OCI-LY1 (cell line): ENCODE measurements at regions not wholly inside any gene's neighbourhood (a gene's known extent, or its start where the extent isn't known, plus 50 kb on each side); places are given as distances from the start of the nearest gene placed in this dataset.

Experiments
- H2AFZ ChIP-seq: fragments of 200-600 bp; sonication (generic), shearing (Covaris generic); 2 replicates; pipeline ENCODE4 v1.6.0; 2014; ENCODE audit warnings: antibody characterized with exemption, mild to moderate bottlenecking, low read length
- H3F3A ChIP-seq: fragments of 200-600 bp; sonication (generic), shearing (Covaris generic); 2 replicates; pipeline ENCODE4 v1.6.0; 2014; ENCODE audit warnings: mild to moderate bottlenecking, antibody characterized with exemption, low read length, moderate library complexity; ENCODE audit not compliant: insufficient read depth
- H3K27ac ChIP-seq: fragments of 200-600 bp; sonication (generic); 2 replicates; pipeline ENCODE4 v1.5.1; 2014; ENCODE audit warnings: low read length, mixed run types, mild to moderate bottlenecking, low read depth; ENCODE audit not compliant: poor library complexity, severe bottlenecking
- H3K27me3 ChIP-seq: fragments of 200-600 bp; sonication (generic); 2 replicates; pipeline ENCODE4 v1.6.0; 2014; ENCODE audit warnings: antibody characterized with exemption, mild to moderate bottlenecking, low read length, moderate library complexity; ENCODE audit not compliant: insufficient read depth
- H3K36me3 ChIP-seq: fragments of 200-600 bp; sonication (generic); 2 replicates; pipeline ENCODE4 v1.6.1; 2014; ENCODE audit warnings: mild to moderate bottlenecking, antibody characterized with exemption, low read length, moderate library complexity, mixed read lengths; ENCODE audit not compliant: insufficient read depth
- H3K4me1 ChIP-seq: fragments of 200-600 bp; sonication (generic); 2 replicates; pipeline ENCODE4 v1.5.1; 2014; ENCODE audit warnings: mild to moderate bottlenecking, low read length, moderate library complexity; ENCODE audit not compliant: insufficient read depth, severe bottlenecking
- H3K4me2 ChIP-seq: fragments of 200-600 bp; sonication (generic), shearing (Covaris generic); 2 replicates; pipeline ENCODE4 v1.6.1; 2014; ENCODE audit warnings: low read length
- H3K4me3 ChIP-seq: fragments of 200-600 bp; sonication (generic); 2 replicates; pipeline ENCODE4 v1.5.1; 2014; ENCODE audit warnings: low read length, low read depth, mild to moderate bottlenecking, mixed read lengths; ENCODE audit not compliant: poor library complexity, severe bottlenecking
- H3K79me2 ChIP-seq: fragments of 200-600 bp; shearing (Covaris generic); 2 replicates; pipeline ENCODE4 v1.6.1; 2016; ENCODE audit warnings: mixed run types, low read length, mixed read lengths; ENCODE audit not compliant: insufficient read depth
- H3K9ac ChIP-seq: fragments of 200-600 bp; sonication (generic), shearing (Covaris generic); 2 replicates; pipeline ENCODE4 v1.6.1; 2014; ENCODE audit warnings: mild to moderate bottlenecking, low read length, mixed read lengths
- H3K9me2 ChIP-seq: fragments of 200-600 bp; sonication (generic), shearing (Covaris generic); 2 replicates; pipeline ENCODE4 v1.6.1; 2014; ENCODE audit warnings: low read depth, mild to moderate bottlenecking, low read length, mixed read lengths
- H3K9me3 ChIP-seq: fragments of 200-600 bp; shearing (Covaris generic); 2 replicates; pipeline ENCODE4 v1.6.1; 2014; ENCODE audit warnings: low read length, mixed read lengths
- H4K20me1 ChIP-seq: fragments of 200-600 bp; sonication (generic), shearing (Covaris generic); 2 replicates; pipeline ENCODE4 v1.6.0; 2016; ENCODE audit warnings: mild to moderate bottlenecking, low read length; ENCODE audit not compliant: insufficient read depth
- EZH2 ChIP-seq: fragments of 200-600 bp; sonication (generic), shearing (Covaris generic); IDR thresholded peaks from 2 replicates; pipeline ENCODE4 v1.8.0; 2017; ENCODE audit warnings: borderline replicate concordance, mixed run types, mild to moderate bottlenecking, antibody characterized with exemption, low read length, moderate library complexity, mixed read lengths
- TF ChIP-seq, protein P1 (sequence below): fragments of 200-600 bp; sonication (generic), shearing (Covaris generic); IDR thresholded peaks from 2 replicates; pipeline ENCODE4 v1.5.1; 2017; ENCODE audit warnings: mild to moderate bottlenecking, antibody characterized with exemption, low read length, moderate library complexity, mixed read lengths

- Histone ChIP-seq H3K4me3 (no peak overlapping the region), H3K36me3 (no peaks in the 10 kb centered on the region), H2AFZ (no peak overlapping the region), H3F3A (no peaks in the 10 kb centered on the region), H3K9me2 (no peaks in the 10 kb centered on the region), H3K27ac (no peak overlapping the region), H3K27me3 (no peaks in the 10 kb centered on the region), H3K4me2 (no peak overlapping the region), H3K9ac (no peak overlapping the region), H3K9me3 (no peaks in the 10 kb centered on the region), H3K4me1 (no peaks in the 10 kb centered on the region), H3K79me2 (no peaks in the 10 kb centered on the region), H4K20me1 (no peaks in the 10 kb centered on the region)
- TF ChIP-seq EZH2: no peak
Observed at GRCh38 chr17:56694825-56695224, 101.3 kb downstream of the NOG start.

GRCh38 chr17:56697190-56697589 is 103.7 kb downstream of the NOG start:
- Histone ChIP-seq H3K9me2 (no peaks in the 10 kb centered on the region), H3K9ac (no peak overlapping the region), H3K27me3 (0 out of 2 replicates have a peak, but pooled peaks cover 4% of the 10 kb centered on the region), H3F3A (no peaks in the 10 kb centered on the region), H3K9me3 (no peaks in the 10 kb centered on the region), H2AFZ (no peak overlapping the region), H3K4me2 (no peak overlapping the region), H3K27ac (no peak overlapping the region), H3K4me1 (no peaks in the 10 kb centered on the region), H3K79me2 (no peaks in the 10 kb centered on the region), H4K20me1 (no peaks in the 10 kb centered on the region), H3K36me3 (no peaks in the 10 kb centered on the region), H3K4me3 (no peak overlapping the region)
- no peak for TF ChIP-seq EZH2
- TF ChIP-seq, protein P1, sequence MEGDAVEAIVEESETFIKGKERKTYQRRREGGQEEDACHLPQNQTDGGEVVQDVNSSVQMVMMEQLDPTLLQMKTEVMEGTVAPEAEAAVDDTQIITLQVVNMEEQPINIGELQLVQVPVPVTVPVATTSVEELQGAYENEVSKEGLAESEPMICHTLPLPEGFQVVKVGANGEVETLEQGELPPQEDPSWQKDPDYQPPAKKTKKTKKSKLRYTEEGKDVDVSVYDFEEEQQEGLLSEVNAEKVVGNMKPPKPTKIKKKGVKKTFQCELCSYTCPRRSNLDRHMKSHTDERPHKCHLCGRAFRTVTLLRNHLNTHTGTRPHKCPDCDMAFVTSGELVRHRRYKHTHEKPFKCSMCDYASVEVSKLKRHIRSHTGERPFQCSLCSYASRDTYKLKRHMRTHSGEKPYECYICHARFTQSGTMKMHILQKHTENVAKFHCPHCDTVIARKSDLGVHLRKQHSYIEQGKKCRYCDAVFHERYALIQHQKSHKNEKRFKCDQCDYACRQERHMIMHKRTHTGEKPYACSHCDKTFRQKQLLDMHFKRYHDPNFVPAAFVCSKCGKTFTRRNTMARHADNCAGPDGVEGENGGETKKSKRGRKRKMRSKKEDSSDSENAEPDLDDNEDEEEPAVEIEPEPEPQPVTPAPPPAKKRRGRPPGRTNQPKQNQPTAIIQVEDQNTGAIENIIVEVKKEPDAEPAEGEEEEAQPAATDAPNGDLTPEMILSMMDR: no peak

DNA sequence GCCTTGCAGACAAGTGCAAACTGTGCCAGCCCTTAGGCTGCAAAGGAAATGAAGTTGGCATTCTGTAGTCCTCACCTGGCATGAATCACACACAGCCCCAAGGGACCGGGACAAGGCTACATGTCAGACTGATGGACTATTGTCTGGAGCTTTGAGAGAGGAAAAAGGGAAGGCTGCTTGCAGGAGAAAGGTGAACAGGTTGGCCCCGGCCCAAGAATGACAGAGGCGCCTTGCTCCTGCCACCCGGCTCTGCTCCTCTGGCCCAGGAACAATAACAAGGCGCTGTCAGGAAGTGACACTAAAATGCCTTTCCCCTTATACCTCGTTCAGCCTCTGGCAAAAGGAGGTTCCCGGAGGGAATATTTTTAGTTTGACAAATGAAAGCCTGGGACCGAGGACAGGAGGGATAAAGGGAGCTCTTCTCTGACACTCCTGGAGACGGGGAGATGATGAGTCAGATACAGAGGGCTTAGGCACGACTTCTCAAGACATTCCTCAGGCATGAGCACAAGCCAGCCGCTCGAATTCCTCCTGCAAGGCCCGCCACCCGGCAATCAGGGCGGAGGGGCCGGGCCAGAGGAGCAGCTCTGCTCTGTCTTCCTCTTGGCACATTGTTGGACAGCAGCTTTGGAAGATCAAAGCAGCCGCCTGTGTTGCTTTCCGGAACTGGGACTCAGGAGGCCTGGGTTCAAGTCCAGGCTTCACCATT is 105.8 kb downstream of the NOG start:
- Histone ChIP-seq H3K79me2 (no peaks in the 10 kb centered on the region), H3K4me3 (no peak overlapping the region), H3K4me2 (no peak overlapping the region), H3F3A (no peaks in the 10 kb centered on the region), H2AFZ (no peak overlapping the region), H3K4me1 (no peaks in the 10 kb centered on the region), H3K36me3 (no peaks in the 10 kb centered on the region), H4K20me1 (no peaks in the 10 kb centered on the region), H3K27ac (no peak overlapping the region), H3K9me3 (no peaks in the 10 kb centered on the region), H3K9ac (no peak overlapping the region), H3K27me3 (0 out of 2 replicates have a peak, but pooled peaks cover 4% of the 10 kb centered on the region), H3K9me2 (no peaks in the 10 kb centered on the region)
- no peak for TF ChIP-seq EZH2
- TF ChIP-seq, protein P1: no peak
